ENCODE measurements at regions not wholly inside any gene's neighbourhood (a gene's known extent, or its start where the extent isn't known, plus 50 kb on each side); places are given as distances from the start of the nearest gene placed in this dataset.

GRCh38 chr13:21973437-21974125 is 302.7 kb downstream of the FGF9 start:
- TF ChIP-seq CTCF (conservative IDR thresholded peaks at IDR 0.05; ENCODE audit: low read depth, low read length) (no peak), POLR2A (IDR thresholded peaks at IDR 0.05; ENCODE audit: low read depth, low read length) (no peak), MXI1 (IDR thresholded peaks at IDR 0.05; ENCODE audit: borderline replicate concordance, low read depth, low read length) (no peak), RAD21 (IDR thresholded peaks at IDR 0.05; ENCODE audit: low read length) (no peak), RFX5 (IDR thresholded peaks at IDR 0.05; ENCODE audit: low read depth, low read length) (no peak)
